IMR-90 (cell line): ENCODE measurements at regions not wholly inside any gene's neighbourhood (a gene's known extent, or its start where the extent isn't known, plus 50 kb on each side); places are given as distances from the start of the nearest gene placed in this dataset.

ENCODE experiments used
- ATAC-seq: fragments of 200-7000 bp; cut with Tn5 transposase; 2 replicates; pipeline ENCODE4 v1.9.1; 2020; ENCODE audit warnings: low read depth, mild to moderate bottlenecking, moderate library complexity
- BruUV-seq: library from RNA; stranded (reverse); fragments of 400-500 nt; replicated peaks from 2 replicates; lab custom pipeline; 2021; lab: Mats Ljungman, UMichigan
- CTCF ChIA-PET: fragments of 300-600 bp; formaldehyde crosslinking; extraction: SDS; loops from one replicate; lab custom pipeline; 2021; ENCODE audit warnings: antibody characterized with exemption; lab: Yijun Ruan, JAX
- POLR2A ChIA-PET: fragments of 300-600 bp; sonication (Branson Sonifier 250); formaldehyde crosslinking; loops from one replicate; lab custom pipeline; 2022; ENCODE audit warnings: antibody characterized with exemption; ENCODE audit not compliant: unreplicated experiment; lab: Charles Lee
- DNase-seq: peaks from one replicate; pipeline ENCODE4 v3.0.0; 2013
- H2AFZ ChIP-seq: replicated peaks from 2 replicates; pipeline ENCODE3; 2013; ENCODE audit warnings: low read length, mild to moderate bottlenecking; ENCODE audit not compliant: poor library complexity
- H2AK5ac ChIP-seq: 2 replicates; pipeline ENCODE4 v1.6.1; 2013; ENCODE audit warnings: low read depth, low read length, inconsistent platforms
- H2AK9ac ChIP-seq: replicated peaks from 2 replicates; pipeline ENCODE3; 2013; ENCODE audit warnings: mild to moderate bottlenecking, low read depth, low read length, moderate library complexity; ENCODE audit not compliant: poor library complexity
- H2BK120ac ChIP-seq: 2 replicates; pipeline ENCODE4 v1.6.1; 2013; ENCODE audit warnings: low read depth, low read length, inconsistent platforms
- H2BK15ac ChIP-seq: 3 replicates; pipeline ENCODE4 v1.6.1; 2013; ENCODE audit warnings: low read depth, low read length, inconsistent platforms
- H2BK20ac ChIP-seq: 2 replicates; pipeline ENCODE4 v1.6.1; 2013; ENCODE audit warnings: low read depth, mild to moderate bottlenecking, inconsistent platforms, low read length, moderate library complexity
- H2BK5ac ChIP-seq: 2 replicates; pipeline ENCODE4 v1.6.1; 2013; ENCODE audit warnings: mild to moderate bottlenecking, low read depth, low read length, inconsistent platforms; ENCODE audit not compliant: poor library complexity, severe bottlenecking
- H3K14ac ChIP-seq: replicated peaks from 2 replicates; pipeline ENCODE4 v1.6.1; 2013; ENCODE audit warnings: low read depth, low read length, inconsistent platforms
- H3K18ac ChIP-seq: 2 replicates; pipeline ENCODE4 v1.6.1; 2013; ENCODE audit warnings: low read depth, low read length, control low read depth
- H3K23ac ChIP-seq: 2 replicates; pipeline ENCODE4 v1.6.1; 2013; ENCODE audit warnings: low read depth, low read length, inconsistent platforms
- H3K27ac ChIP-seq: 2 replicates; pipeline ENCODE4 v1.5.1; 2013; ENCODE audit warnings: mild to moderate bottlenecking, control low read depth, low read length; ENCODE audit not compliant: insufficient read depth
- H3K27me3 ChIP-seq: 2 replicates; pipeline ENCODE4 v1.6.1; 2013; ENCODE audit warnings: low read length; ENCODE audit not compliant: control insufficient read depth, insufficient read depth
- H3K36me3 ChIP-seq: 2 replicates; pipeline ENCODE4 v1.6.1; 2013; ENCODE audit warnings: low read length, mixed read lengths; ENCODE audit not compliant: control insufficient read depth, insufficient read depth
- H3K4ac ChIP-seq: 2 replicates; pipeline ENCODE4 v1.6.1; 2013; ENCODE audit warnings: low read depth, low read length, inconsistent platforms
- H3K4me1 ChIP-seq: 2 replicates; pipeline ENCODE4 v1.6.1; 2013; ENCODE audit warnings: low read length, mixed read lengths; ENCODE audit not compliant: control insufficient read depth, insufficient read depth
- H3K4me2 ChIP-seq: 2 replicates; pipeline ENCODE4 v1.6.1; 2013; ENCODE audit warnings: low read depth, mild to moderate bottlenecking, control low read depth, low read length, moderate library complexity
- H3K4me3 ChIP-seq: 2 replicates; pipeline ENCODE4 v1.5.1; 2013; ENCODE audit warnings: low read depth, mild to moderate bottlenecking, control low read depth, low read length, moderate library complexity; ENCODE audit not compliant: insufficient read depth
- H3K56ac ChIP-seq: 2 replicates; pipeline ENCODE4 v1.6.1; 2013; ENCODE audit warnings: low read length, inconsistent platforms; ENCODE audit not compliant: insufficient read depth; ENCODE audit errors: extremely low read depth
- H3K79me1 ChIP-seq, 2 experiments: 2 replicates each; pipeline ENCODE4 v1.6.1; 2013; ENCODE audit warnings: low read length in 2 of 2, inconsistent platforms in 1 of 2, low read depth in 1 of 2
- H3K9ac ChIP-seq: 2 replicates; pipeline ENCODE4 v1.6.1; 2013; ENCODE audit warnings: low read depth, low read length, control low read depth
- H3K9me1 ChIP-seq: 2 replicates; pipeline ENCODE4 v1.6.1; 2013; ENCODE audit warnings: low read length, inconsistent platforms; ENCODE audit not compliant: insufficient read depth
- H3K9me3 ChIP-seq: 2 replicates; pipeline ENCODE4 v1.6.1; 2013; ENCODE audit warnings: low read length; ENCODE audit not compliant: control insufficient read depth, insufficient read depth
- H4K20me1 ChIP-seq: 2 replicates; pipeline ENCODE4 v1.6.1; 2013; ENCODE audit warnings: low read length, inconsistent platforms; ENCODE audit not compliant: insufficient read depth
- H4K5ac ChIP-seq: 2 replicates; pipeline ENCODE4 v1.6.1; 2013; ENCODE audit warnings: mild to moderate bottlenecking, low read depth, low read length, control low read depth
- H4K8ac ChIP-seq, 2 experiments: 2 replicates each; pipeline ENCODE4 v1.6.1; 2013; ENCODE audit warnings: low read depth in 2 of 2, low read length in 2 of 2, control low read depth in 1 of 2, inconsistent platforms in 1 of 2
- H4K91ac ChIP-seq: 2 replicates; pipeline ENCODE4 v1.6.1; 2013; ENCODE audit warnings: low read depth, low read length, inconsistent platforms; ENCODE audit not compliant: insufficient read depth
- CEBPB ChIP-seq: IDR thresholded peaks from 2 replicates; pipeline ENCODE4 v1.6.1; 2012; ENCODE audit warnings: low read depth, low read length, improper control_type of control experiment
- MAFK ChIP-seq: IDR thresholded peaks from 2 replicates; pipeline ENCODE4 v1.6.1; 2012; ENCODE audit warnings: low read depth, low read length, improper control_type of control experiment
- MAZ ChIP-seq: IDR thresholded peaks from 2 replicates; pipeline ENCODE4 v1.6.1; 2012; ENCODE audit warnings: low read depth, mild to moderate bottlenecking, low read length, improper control_type of control experiment, moderate library complexity, borderline replicate concordance
- NFE2L2 ChIP-seq: fragments of 150-350 bp; IDR thresholded peaks from 2 replicates; pipeline ENCODE4 v1.6.1; 2016; ENCODE audit warnings: low read depth, mild to moderate bottlenecking, low read length
- RFX5 ChIP-seq: IDR thresholded peaks from 2 replicates; pipeline ENCODE4 v1.8.0; 2012; ENCODE audit warnings: low read depth, mild to moderate bottlenecking, low read length, moderate library complexity
- SMC3 ChIP-seq: fragments of 150-350 bp; IDR thresholded peaks from 2 replicates; pipeline ENCODE4 v1.6.1; 2016; ENCODE audit warnings: low read depth, mild to moderate bottlenecking, antibody characterized with exemption, low read length, moderate library complexity
- WGBS, 2 experiments: methylation state at CpG; one replicate each; pipeline versions ENCODE4 v1.1.5 to v1.1.7; 2013; ENCODE audit warnings: missing lambda C conversion rate in 2 of 2; ENCODE audit not compliant: insufficient read length in 1 of 2; ENCODE audit errors: extremely low coverage in 2 of 2; 5-methylcytosine and 5-hydroxymethylcytosine counted together
- dilution Hi-C: fragments of 300-500 bp; cut with HindIII; formaldehyde crosslinking; loops from one replicate; pipeline ENCODE4 v1.14.3; 2018; ENCODE audit warnings: low sequenced_read_pairs; ENCODE audit not compliant: unreplicated experiment
- in situ Hi-C: fragments of 300-500 bp; cut with MboI; formaldehyde crosslinking; loops from 3 replicates; pipeline ENCODE4 v1.14.3; 2019; ENCODE audit warnings: low sequenced_read_pairs, inconsistent platforms, mixed read lengths
- intact Hi-C: fragments of 100-400 bp; cut with micrococcal nuclease; formaldehyde crosslinking; loops from 2 replicates; pipeline ENCODE4 v1.10.0; 2022
- TF ChIP-seq, protein P1 (sequence below): fragments of 150-350 bp; IDR thresholded peaks from 2 replicates; pipeline ENCODE4 v1.6.1; 2017; ENCODE audit warnings: mild to moderate bottlenecking, antibody characterized with exemption, low read length, low read depth
- TF ChIP-seq, protein P2 (sequence below): conservative IDR thresholded peaks from 2 replicates; pipeline ENCODE4 v1.5.1; 2012; ENCODE audit warnings: mild to moderate bottlenecking, low read depth, low read length, improper control_type of control experiment
- TF ChIP-seq, protein P3 (sequence below): fragments of 150-350 bp; IDR thresholded peaks from 2 replicates; pipeline ENCODE4 v1.6.1; 2016; ENCODE audit warnings: low read depth, mild to moderate bottlenecking, low read length, moderate library complexity, borderline replicate concordance

DNA sequence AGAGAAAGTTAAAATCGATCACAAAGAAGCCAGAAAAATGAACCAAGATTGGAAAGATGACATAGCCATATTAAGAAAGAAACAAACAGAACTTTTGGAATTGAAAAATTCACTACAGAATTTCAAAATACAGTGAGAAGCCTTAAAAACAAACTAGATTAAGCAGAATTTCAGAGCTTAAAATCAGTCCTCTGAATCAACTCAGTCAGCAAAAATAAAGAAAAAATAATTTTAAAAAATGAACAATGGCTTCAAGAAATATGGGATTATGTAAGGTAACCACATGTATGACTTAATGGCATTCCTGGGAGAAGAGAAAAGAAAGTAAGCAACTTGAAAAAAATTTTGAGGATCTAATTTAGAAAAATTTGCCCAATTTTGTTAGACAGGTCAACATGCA, 696.2 kb downstream of the TSN start:
- no peaks in the 10 kb centered on the region for H3K9me1 ChIP-seq
- H3K79me1 ChIP-seq = no peaks in the 10 kb centered on the region
- no peaks in the 10 kb centered on the region for H3K27me3 ChIP-seq
- intact Hi-C loops = no loop called here
- H2BK5ac ChIP-seq = no peak overlapping the region
- BruUV-seq = no TSS peak
- no peak for DNase-seq
- no peak overlapping the region for H4K5ac ChIP-seq
- no peaks in the 10 kb centered on the region for H3K4me1 ChIP-seq
- H2AK9ac ChIP-seq = no peak overlapping the region
- H3K23ac ChIP-seq = no peak overlapping the region
- no peak for TF ChIP-seq CEBPB
- no peak for TF ChIP-seq RFX5
- TF ChIP-seq SMC3 = no peak
- TF ChIP-seq MAFK = no peak
- TF ChIP-seq, protein P1, sequence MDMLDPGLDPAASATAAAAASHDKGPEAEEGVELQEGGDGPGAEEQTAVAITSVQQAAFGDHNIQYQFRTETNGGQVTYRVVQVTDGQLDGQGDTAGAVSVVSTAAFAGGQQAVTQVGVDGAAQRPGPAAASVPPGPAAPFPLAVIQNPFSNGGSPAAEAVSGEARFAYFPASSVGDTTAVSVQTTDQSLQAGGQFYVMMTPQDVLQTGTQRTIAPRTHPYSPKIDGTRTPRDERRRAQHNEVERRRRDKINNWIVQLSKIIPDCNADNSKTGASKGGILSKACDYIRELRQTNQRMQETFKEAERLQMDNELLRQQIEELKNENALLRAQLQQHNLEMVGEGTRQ = no peak
- TF ChIP-seq, protein P2, sequence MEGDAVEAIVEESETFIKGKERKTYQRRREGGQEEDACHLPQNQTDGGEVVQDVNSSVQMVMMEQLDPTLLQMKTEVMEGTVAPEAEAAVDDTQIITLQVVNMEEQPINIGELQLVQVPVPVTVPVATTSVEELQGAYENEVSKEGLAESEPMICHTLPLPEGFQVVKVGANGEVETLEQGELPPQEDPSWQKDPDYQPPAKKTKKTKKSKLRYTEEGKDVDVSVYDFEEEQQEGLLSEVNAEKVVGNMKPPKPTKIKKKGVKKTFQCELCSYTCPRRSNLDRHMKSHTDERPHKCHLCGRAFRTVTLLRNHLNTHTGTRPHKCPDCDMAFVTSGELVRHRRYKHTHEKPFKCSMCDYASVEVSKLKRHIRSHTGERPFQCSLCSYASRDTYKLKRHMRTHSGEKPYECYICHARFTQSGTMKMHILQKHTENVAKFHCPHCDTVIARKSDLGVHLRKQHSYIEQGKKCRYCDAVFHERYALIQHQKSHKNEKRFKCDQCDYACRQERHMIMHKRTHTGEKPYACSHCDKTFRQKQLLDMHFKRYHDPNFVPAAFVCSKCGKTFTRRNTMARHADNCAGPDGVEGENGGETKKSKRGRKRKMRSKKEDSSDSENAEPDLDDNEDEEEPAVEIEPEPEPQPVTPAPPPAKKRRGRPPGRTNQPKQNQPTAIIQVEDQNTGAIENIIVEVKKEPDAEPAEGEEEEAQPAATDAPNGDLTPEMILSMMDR = no peak
- TF ChIP-seq, protein P3, sequence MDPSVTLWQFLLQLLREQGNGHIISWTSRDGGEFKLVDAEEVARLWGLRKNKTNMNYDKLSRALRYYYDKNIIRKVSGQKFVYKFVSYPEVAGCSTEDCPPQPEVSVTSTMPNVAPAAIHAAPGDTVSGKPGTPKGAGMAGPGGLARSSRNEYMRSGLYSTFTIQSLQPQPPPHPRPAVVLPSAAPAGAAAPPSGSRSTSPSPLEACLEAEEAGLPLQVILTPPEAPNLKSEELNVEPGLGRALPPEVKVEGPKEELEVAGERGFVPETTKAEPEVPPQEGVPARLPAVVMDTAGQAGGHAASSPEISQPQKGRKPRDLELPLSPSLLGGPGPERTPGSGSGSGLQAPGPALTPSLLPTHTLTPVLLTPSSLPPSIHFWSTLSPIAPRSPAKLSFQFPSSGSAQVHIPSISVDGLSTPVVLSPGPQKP = no peak
- TF ChIP-seq NFE2L2 = no peak
- TF ChIP-seq MAZ = no peak
- H3K18ac ChIP-seq = no peak overlapping the region
- no peaks in the 10 kb centered on the region; the same call in 1 of the 2 replicates for H3K9me3 ChIP-seq
- H2BK120ac ChIP-seq = no peak overlapping the region
- no peak overlapping the region for H3K9ac ChIP-seq
- no peak for ATAC-seq
- no peak overlapping the region for H4K8ac ChIP-seq
- H3K36me3 ChIP-seq = no peaks in the 10 kb centered on the region
- ChIA-PET CTCF (interaction anchor here (0.6 to 1.5 kb wide), 3 partner anchors 10 to 642 kb away, joined by 3 to 5 read pairs (median 3); no protein-coding TSS in a partner anchor), POLR2A (no interaction called here)
- no peak overlapping the region for H2BK15ac ChIP-seq
- WGBS, 2 experiments = no CpG with 5 or more reads among the region's 1 CpG
- in situ Hi-C loops = loop anchor here (10.0 to 25.0 kb wide), 2 partner anchors 477 to 639 kb away; no protein-coding TSS in a partner anchor
- H2AFZ ChIP-seq = no peak overlapping the region
- H3K27ac ChIP-seq = no peak overlapping the region
- no peak overlapping the region for H4K91ac ChIP-seq
- no peak overlapping the region for H3K4ac ChIP-seq
- no peaks in the 10 kb centered on the region for H4K20me1 ChIP-seq
- H3K4me2 ChIP-seq = no peak overlapping the region
- no peak overlapping the region for H3K4me3 ChIP-seq
- H3K14ac ChIP-seq = no peak overlapping the region
- H2BK20ac ChIP-seq = no peak overlapping the region
- dilution Hi-C loops = no loop called here
- no peak overlapping the region for H3K56ac ChIP-seq
- no peak overlapping the region for H2AK5ac ChIP-seq
